A673 (cell line): ENCODE measurements at regions not wholly inside any gene's neighbourhood (a gene's known extent, or its start where the extent isn't known, plus 50 kb on each side); places are given as distances from the start of the nearest gene placed in this dataset.
"Not testable (repeated sequence)": the region's sequence is repeated elsewhere in the genome, so short reads cannot be mapped to it uniquely, and the experiment has no call there.

Experiments used
- BruUV-seq: library from RNA; stranded (reverse); fragments of 400-500 nt; replicated peaks from 2 replicates; lab custom pipeline; 2021; lab: Mats Ljungman, UMichigan
- CTCF ChIA-PET: fragments of 300-600 bp; sonication (Branson Sonifier 250); formaldehyde crosslinking; loops from one replicate; lab custom pipeline; 2022; ENCODE audit warnings: antibody characterized with exemption; lab: Charles Lee
- POLR2A ChIA-PET: fragments of 300-600 bp; sonication (Branson Sonifier 250); formaldehyde crosslinking; loops from one replicate; lab custom pipeline; 2022; ENCODE audit warnings: antibody characterized with exemption; ENCODE audit not compliant: low non-redundant PET; lab: Charles Lee
- DNase-seq: peaks from one replicate; pipeline ENCODE4 v3.0.0-alpha.2; 2015; ENCODE audit warnings: low spot score
- H3K27ac ChIP-seq: fragments of 200-600 bp; sonication (generic); 2 replicates; pipeline ENCODE4 v1.5.1; 2016; ENCODE audit warnings: mixed run types, low read depth, mild to moderate bottlenecking, mixed read lengths, antibody characterized with exemption, low read length; ENCODE audit not compliant: poor library complexity, severe bottlenecking
- H3K27me3 ChIP-seq: fragments of 200-600 bp; sonication (generic); replicated peaks from 2 replicates; pipeline ENCODE4 v1.6.1; 2017; ENCODE audit warnings: mixed run types, low read depth, mild to moderate bottlenecking, mixed read lengths, antibody characterized with exemption, low read length; ENCODE audit not compliant: insufficient read depth, poor library complexity
- H3K36me3 ChIP-seq: fragments of 200-600 bp; sonication (generic); 2 replicates; pipeline ENCODE4 v1.6.1; 2016; ENCODE audit warnings: mixed run types, mild to moderate bottlenecking, mixed read lengths, antibody characterized with exemption, low read length; ENCODE audit not compliant: insufficient read depth, poor library complexity, severe bottlenecking
- H3K4me1 ChIP-seq: fragments of 200-600 bp; sonication (generic); 2 replicates; pipeline ENCODE4 v1.6.1; 2017; ENCODE audit warnings: mixed run types, mild to moderate bottlenecking, mixed read lengths, antibody characterized with exemption, low read length; ENCODE audit not compliant: insufficient read depth, poor library complexity, severe bottlenecking
- H3K4me3 ChIP-seq: fragments of 200-600 bp; sonication (generic); 2 replicates; pipeline ENCODE4 v1.5.1; 2016; ENCODE audit warnings: low read depth, mixed run types, mild to moderate bottlenecking, mixed read lengths, low read length; ENCODE audit not compliant: poor library complexity, severe bottlenecking
- H3K9me3 ChIP-seq: fragments of 200-600 bp; sonication (generic); 2 replicates; pipeline ENCODE4 v1.6.1; 2016; ENCODE audit warnings: mixed run types, low read depth, mild to moderate bottlenecking, mixed read lengths, antibody characterized with exemption, low read length; ENCODE audit not compliant: poor library complexity, severe bottlenecking
- CTCF ChIP-seq: fragments of 300-800, 200-600 bp; sonication (generic); conservative IDR thresholded peaks from 2 replicates; pipeline ENCODE4 v1.5.1; 2017; ENCODE audit warnings: low read depth, mild to moderate bottlenecking, antibody characterized with exemption, low read length, moderate library complexity, mixed read lengths
- EZH2 ChIP-seq: fragments of 200-600 bp; sonication (generic); IDR thresholded peaks from 2 replicates; pipeline ENCODE4 v1.6.1; 2017; ENCODE audit warnings: borderline replicate concordance, low read depth, mild to moderate bottlenecking, mixed read lengths, antibody characterized with exemption, low read length; ENCODE audit not compliant: poor library complexity, severe bottlenecking
- intact Hi-C: fragments of 100-400 bp; cut with micrococcal nuclease; formaldehyde crosslinking; loops from one replicate; pipeline ENCODE4 v1.10.0; 2022; ENCODE audit not compliant: unreplicated experiment

GRCh38 chr3:159039286-159039685 is 237.4 kb downstream of the MFSD1 start:
- no peak for TF ChIP-seq EZH2
- no peak for TF ChIP-seq CTCF
- ChIA-PET CTCF (no interaction called here), POLR2A (interaction anchor here (0.7 kb wide), 1 partner anchor 98 kb away, joined by 3 read pairs; no protein-coding TSS in a partner anchor)
- DNase-seq: no peak
- Histone ChIP-seq H3K27me3 (peaks cover 4% of the 10 kb centered on the region), H3K27ac (no peak overlapping the region), H3K4me1 (no peaks in the 10 kb centered on the region), H3K4me3 (no peak overlapping the region), H3K36me3 (no peaks in the 10 kb centered on the region), H3K9me3 (no peaks in the 10 kb centered on the region)
- BruUV-seq: no TSS peak
- intact Hi-C loops: no loop called here

GRCh38 chr3:159045279-159045885 is 243.5 kb downstream of the MFSD1 start:
- no peak overlapping the region for H3K27ac ChIP-seq
- no TSS peak for BruUV-seq
- no peak for DNase-seq
- ChIA-PET CTCF (no interaction called here), POLR2A (no interaction called here)
- no peak overlapping the region for H3K4me3 ChIP-seq
- intact Hi-C loops: no loop called here
- no peak for TF ChIP-seq CTCF
- TF ChIP-seq EZH2: no peak
- H3K27me3 ChIP-seq: no peaks in the 10 kb centered on the region
- H3K9me3 ChIP-seq: no peaks in the 10 kb centered on the region
- no peaks in the 10 kb centered on the region for H3K4me1 ChIP-seq
- no peaks in the 10 kb centered on the region for H3K36me3 ChIP-seq

GRCh38 chr3:159047361-159047760 is 245.5 kb downstream of the MFSD1 start:
- DNase-seq: no peak
- no peaks in the 10 kb centered on the region for H3K4me1 ChIP-seq
- no TSS peak for BruUV-seq
- H3K27ac ChIP-seq: no peak overlapping the region
- H3K36me3 ChIP-seq: no peaks in the 10 kb centered on the region
- no peak overlapping the region for H3K4me3 ChIP-seq
- TF ChIP-seq CTCF: no peak
- TF ChIP-seq EZH2: no peak
- POLR2A ChIA-PET: no interaction called here
- H3K27me3 ChIP-seq: no peaks in the 10 kb centered on the region
- intact Hi-C loops: no loop called here
- CTCF ChIA-PET: no interaction called here
- no peaks in the 10 kb centered on the region for H3K9me3 ChIP-seq

GRCh38 chr3:159052494-159052893 is 250.6 kb downstream of the MFSD1 start:
- POLR2A ChIA-PET, BruUV-seq, DNase-seq, H3K27ac ChIP-seq, H3K4me3 ChIP-seq, H3K9me3 ChIP-seq, H3K36me3 ChIP-seq, intact Hi-C loops, H3K4me1 ChIP-seq, CTCF ChIA-PET, H3K27me3 ChIP-seq: not testable (repeated sequence)
